Mesenchymal stem cell (in vitro differentiated cells and primary cell): ENCODE measurements at regions not wholly inside any gene's neighbourhood (a gene's known extent, or its start where the extent isn't known, plus 50 kb on each side); places are given as distances from the start of the nearest gene placed in this dataset.

Experiments used
- DNase-seq: peaks from one replicate; pipeline ENCODE4 v3.0.0-alpha.2; 2013
- H2AFZ ChIP-seq: one replicate; pipeline ENCODE4 v1.6.1; 2013; ENCODE audit warnings: low read depth, mild to moderate bottlenecking, control low read depth, inconsistent platforms, low read length, moderate library complexity
- H2AK5ac ChIP-seq: 2 replicates; pipeline ENCODE4 v1.6.1; 2013; ENCODE audit warnings: low read length, moderate library complexity, mild to moderate bottlenecking, inconsistent platforms; ENCODE audit not compliant: severe bottlenecking
- H2BK120ac ChIP-seq: one replicate; pipeline ENCODE4 v1.6.1; 2013; ENCODE audit warnings: low read depth, mild to moderate bottlenecking, inconsistent platforms, low read length, moderate library complexity
- H2BK12ac ChIP-seq, 2 experiments: one replicate each; pipeline ENCODE4 v1.6.1; 2013; ENCODE audit warnings: inconsistent platforms in 2 of 2, low read length in 2 of 2, mild to moderate bottlenecking in 2 of 2, moderate library complexity in 2 of 2, control low read depth in 1 of 2
- H2BK15ac ChIP-seq: one replicate; pipeline ENCODE4 v1.6.1; 2013; ENCODE audit warnings: mild to moderate bottlenecking, low read depth, inconsistent platforms; ENCODE audit not compliant: poor library complexity, severe bottlenecking
- H2BK5ac ChIP-seq: 2 replicates; pipeline ENCODE4 v1.6.1; 2013; ENCODE audit warnings: low read depth, mild to moderate bottlenecking, low read length, control low read depth, inconsistent platforms; ENCODE audit not compliant: poor library complexity, severe bottlenecking
- H3K14ac ChIP-seq, 2 experiments: one replicate each; pipeline ENCODE4 v1.6.1; 2013; ENCODE audit warnings: inconsistent platforms in 2 of 2, low read length in 2 of 2, control low read depth in 1 of 2, mild to moderate bottlenecking in 1 of 2, moderate library complexity in 1 of 2
- H3K18ac ChIP-seq, 2 experiments: one replicate each; pipeline ENCODE4 v1.6.1; 2013; ENCODE audit warnings: inconsistent platforms in 2 of 2, low read length in 2 of 2, control low read depth in 1 of 2, low read depth in 1 of 2, mild to moderate bottlenecking in 1 of 2
- H3K23ac ChIP-seq, 2 experiments: one replicate each; pipeline ENCODE4 v1.6.1; 2013; ENCODE audit warnings: inconsistent platforms in 2 of 2, low read length in 2 of 2, mild to moderate bottlenecking in 2 of 2, moderate library complexity in 2 of 2, control low read depth in 1 of 2
- H3K27ac ChIP-seq: 2 replicates; pipeline ENCODE4 v1.5.1; 2013; ENCODE audit warnings: mild to moderate bottlenecking, moderate library complexity, low read length, control low read depth, inconsistent platforms; ENCODE audit not compliant: poor library complexity, severe bottlenecking
- H3K27me3 ChIP-seq, 2 experiments: 2 replicates each; pipeline versions ENCODE4 v1.6.1 to v1.7.0; 2013; ENCODE audit warnings: low read length in 2 of 2, mild to moderate bottlenecking in 2 of 2, moderate library complexity in 2 of 2, control low read depth in 1 of 2, inconsistent platforms in 1 of 2; ENCODE audit not compliant: control insufficient read depth in 1 of 2, insufficient read depth in 1 of 2
- H3K36me3 ChIP-seq, 2 experiments: 2 replicates each; pipeline versions ENCODE4 v1.6.1 to v1.7.0; 2013; ENCODE audit warnings: low read length in 2 of 2, control low read depth in 1 of 2, inconsistent platforms in 1 of 2, low read depth in 1 of 2, mild to moderate bottlenecking in 1 of 2; ENCODE audit not compliant: insufficient read depth in 2 of 2, control insufficient read depth in 1 of 2
- H3K4ac ChIP-seq, 2 experiments: one replicate each; pipeline ENCODE4 v1.6.1; 2013; ENCODE audit warnings: inconsistent platforms in 2 of 2, low read length in 2 of 2, mild to moderate bottlenecking in 2 of 2, moderate library complexity in 2 of 2, control low read depth in 1 of 2, low read depth in 1 of 2
- H3K4me1 ChIP-seq: 2 replicates; pipeline ENCODE4 v1.6.1; 2013; ENCODE audit warnings: low read depth, low read length, control low read depth; ENCODE audit not compliant: control insufficient read depth, insufficient read depth
- H3K4me2 ChIP-seq: 2 replicates; pipeline ENCODE4 v1.6.1; 2013; ENCODE audit warnings: low read length, mild to moderate bottlenecking, inconsistent platforms; ENCODE audit not compliant: poor library complexity, severe bottlenecking
- H3K4me3 ChIP-seq, 2 experiments: 2 replicates each; pipeline versions ENCODE4 v1.5.1 to v1.7.0; 2013; ENCODE audit warnings: low read length in 2 of 2, mild to moderate bottlenecking in 2 of 2, control low read depth in 1 of 2, low read depth in 1 of 2; ENCODE audit not compliant: insufficient read depth in 1 of 2
- H3K79me1 ChIP-seq: replicated peaks from 2 replicates; pipeline ENCODE4 v1.6.1; 2013; ENCODE audit warnings: mild to moderate bottlenecking, control low read depth, low read length, inconsistent platforms; ENCODE audit not compliant: poor library complexity, severe bottlenecking
- H3K9ac ChIP-seq: 2 replicates; pipeline ENCODE4 v1.7.0; 2013; ENCODE audit warnings: mild to moderate bottlenecking, low read length, moderate library complexity
- H3K9me3 ChIP-seq: 2 replicates; pipeline ENCODE4 v1.7.0; 2013; ENCODE audit warnings: mild to moderate bottlenecking, low read length; ENCODE audit not compliant: control insufficient read depth
- H4K8ac ChIP-seq: one replicate; pipeline ENCODE4 v1.6.1; 2013; ENCODE audit warnings: inconsistent platforms, mild to moderate bottlenecking, low read length, moderate library complexity
- H4K91ac ChIP-seq: one replicate; pipeline ENCODE4 v1.6.1; 2013; ENCODE audit warnings: mild to moderate bottlenecking, low read length, inconsistent platforms
- WGBS: methylation state at CpG from one replicate; pipeline ENCODE4 v1.1.7; 2013; ENCODE audit warnings: mixed read lengths; 5-methylcytosine and 5-hydroxymethylcytosine counted together

GRCh38 chrX:44072631-44073030, 99.4 kb upstream of the NDP start:
- Histone ChIP-seq H3K4ac (no peak overlapping the region), H3K14ac (no peak overlapping the region), H3K4me2 (no peak overlapping the region), H4K91ac (no peak overlapping the region), H2BK5ac (no peak overlapping the region), H3K9ac (no peak overlapping the region), H2AK5ac (no peak overlapping the region), H2BK120ac (no peak overlapping the region), H3K36me3 (no peaks in the 10 kb centered on the region), H3K4me1 (no peaks in the 10 kb centered on the region), H3K23ac (no peak overlapping the region), H3K9me3 (peaks cover 4% of the 10 kb centered on the region), H3K18ac (peak overlapping the region in 1 of 2 experiments; percentile 5), H2AFZ (no peak overlapping the region), H4K8ac (no peak overlapping the region), H2BK15ac (no peak overlapping the region), H3K79me1 (no peaks in the 10 kb centered on the region), H2BK12ac (no peak overlapping the region), H3K27ac (no peak overlapping the region), H3K27me3 (peaks cover 0 to 38% of the 10 kb centered on the region in 2 experiments), H3K4me3 (no peak overlapping the region)
- WGBS = 75% methylated on average over 1 of the region's 1 CpG
- DNase-seq = no peak

- Histone ChIP-seq H2BK15ac (no peak overlapping the region), H3K18ac (no peak overlapping the region), H3K4me1 (no peaks in the 10 kb centered on the region), H3K36me3 (no peaks in the 10 kb centered on the region), H4K91ac (no peak overlapping the region), H3K27me3 (peaks cover 0 to 38% of the 10 kb centered on the region in 2 experiments), H3K9me3 (no peaks in the 10 kb centered on the region), H2AFZ (no peak overlapping the region), H3K9ac (no peak overlapping the region), H4K8ac (no peak overlapping the region), H3K23ac (no peak overlapping the region), H3K4me2 (no peak overlapping the region), H2BK120ac (no peak overlapping the region), H3K4me3 (no peak overlapping the region), H3K79me1 (no peaks in the 10 kb centered on the region), H3K4ac (no peak overlapping the region), H2AK5ac (no peak overlapping the region), H2BK12ac (no peak overlapping the region), H3K27ac (no peak overlapping the region), H3K14ac (no peak overlapping the region), H2BK5ac (no peak overlapping the region)
- peak; percentile 73 for DNase-seq
- 17% methylated on average over 1 of the region's 2 CpGs for WGBS
Observed at GRCh38 chrX:44071847-44072551, 98.8 kb upstream of the NDP start.

- H3K4ac ChIP-seq = no peak overlapping the region
- H3K4me2 ChIP-seq = no peak overlapping the region
- H4K91ac ChIP-seq = no peak overlapping the region
- no peak overlapping the region for H3K18ac ChIP-seq
- no peak overlapping the region for H2AK5ac ChIP-seq
- H2BK15ac ChIP-seq = no peak overlapping the region
- H3K9ac ChIP-seq = no peak overlapping the region
- H2BK120ac ChIP-seq = no peak overlapping the region
- no peak overlapping the region for H2AFZ ChIP-seq
- H3K9me3 ChIP-seq = no peaks in the 10 kb centered on the region
- H3K27ac ChIP-seq = no peak overlapping the region
- H2BK5ac ChIP-seq = no peak overlapping the region
- H3K23ac ChIP-seq = no peak overlapping the region
- H3K27me3 ChIP-seq = peaks cover 0 to 43% of the 10 kb centered on the region in 2 experiments
- H3K4me1 ChIP-seq = no peaks in the 10 kb centered on the region
- no peak overlapping the region for H2BK12ac ChIP-seq
- no peak overlapping the region for H3K14ac ChIP-seq
- WGBS = 92% methylated on average over 2 of the region's 3 CpGs
- no peaks in the 10 kb centered on the region for H3K36me3 ChIP-seq
- H4K8ac ChIP-seq = no peak overlapping the region
- H3K4me3 ChIP-seq = no peak overlapping the region
- DNase-seq = no peak
- no peaks in the 10 kb centered on the region for H3K79me1 ChIP-seq
Observed at GRCh38 chrX:44071070-44071645, 98.0 kb upstream of the NDP start.

- Histone ChIP-seq H2AK5ac (no peak overlapping the region), H3K4me2 (no peak overlapping the region), H3K9me3 (no peaks in the 10 kb centered on the region), H2BK120ac (no peak overlapping the region), H3K27ac (no peak overlapping the region), H3K36me3 (no peaks in the 10 kb centered on the region), H3K14ac (no peak overlapping the region), H3K23ac (no peak overlapping the region), H2AFZ (no peak overlapping the region), H4K8ac (no peak overlapping the region), H3K4me3 (no peak overlapping the region), H3K18ac (no peak overlapping the region), H3K9ac (no peak overlapping the region), H3K4ac (no peak overlapping the region), H2BK12ac (no peak overlapping the region), H3K27me3 (peaks cover 0 to 48% of the 10 kb centered on the region in 2 experiments), H3K4me1 (no peaks in the 10 kb centered on the region), H4K91ac (no peak overlapping the region), H2BK15ac (no peak overlapping the region), H3K79me1 (no peaks in the 10 kb centered on the region), H2BK5ac (no peak overlapping the region)
- DNase-seq = no peak
- WGBS = no CpG with 5 or more reads among the region's 2 CpGs
Observed at GRCh38 chrX:44068043-44068442, 94.9 kb upstream of the NDP start.
